ENCODE measurements at regions not wholly inside any gene's neighbourhood (a gene's known extent, or its start where the extent isn't known, plus 50 kb on each side); places are given as distances from the start of the nearest gene placed in this dataset.

DNA sequence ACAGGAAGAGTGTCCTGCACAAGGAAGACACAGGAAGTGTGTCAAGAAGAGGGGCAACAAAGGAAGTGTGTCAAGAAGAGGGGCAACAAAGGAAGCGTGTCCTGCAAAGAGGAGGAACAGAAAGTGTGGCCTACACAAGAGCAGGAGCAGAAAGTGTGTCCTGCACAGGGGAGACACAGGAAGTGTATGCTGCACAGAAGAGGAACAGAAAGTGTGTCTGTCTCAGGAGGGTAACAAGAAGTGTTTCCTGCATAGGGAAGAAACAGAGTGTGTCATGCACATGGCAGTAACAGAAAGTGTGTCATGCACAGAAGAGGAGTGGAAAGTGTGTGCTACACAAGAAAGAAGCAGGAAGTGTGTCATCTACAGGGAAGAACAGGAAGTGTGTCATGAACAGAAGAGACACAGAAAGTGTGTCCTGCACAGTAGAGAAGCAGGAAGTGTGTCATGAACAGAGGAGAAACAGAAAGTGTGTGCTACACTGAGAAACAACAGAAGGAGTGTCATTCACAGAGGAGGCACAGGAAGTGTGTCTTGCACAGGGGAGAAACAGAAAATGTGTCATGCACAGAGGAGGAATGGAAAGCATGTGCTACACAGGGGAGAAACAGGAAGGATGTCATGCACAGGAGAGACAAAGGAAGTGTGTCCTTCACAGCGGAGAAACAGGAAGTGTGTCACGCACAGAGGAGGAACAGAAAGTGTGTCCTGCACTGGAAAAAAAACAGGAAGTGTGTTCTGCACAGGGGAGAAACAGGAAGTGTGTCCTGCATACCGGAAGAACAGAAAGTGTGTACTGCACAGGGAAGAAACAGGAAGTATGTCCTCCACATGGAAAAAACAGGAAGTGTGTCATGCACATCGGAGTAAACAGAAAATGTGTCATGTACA lies 526.4 kb upstream of the PRKX start:
- WGBS = 59% methylated on average over 5 of the region's 5 CpGs
- Histone ChIP-seq H3K27ac (ENCODE audit: low read depth in 1 of 2, low read length in 2 of 2) (no peak overlapping the region), H3K27me3 (ENCODE audit: control insufficient read depth in 4 of 4, insufficient read depth in 4 of 4, low read length in 3 of 4) (no peaks in the 10 kb centered on the region), H3K4me3 (ENCODE audit: low read depth in 1 of 3, low read length in 3 of 3) (peak overlapping the region in 1 of 3 donors; percentile 6), H3K9me3 (ENCODE audit: control insufficient read depth in 4 of 4, low read length in 3 of 4) (peaks cover 0 to 19% (median 9%) of the 10 kb centered on the region in 4 donors), H3K4me1 (ENCODE audit: control insufficient read depth in 4 of 4, insufficient read depth in 4 of 4, low read length in 3 of 4) (no peaks in the 10 kb centered on the region), H3K36me3 (ENCODE audit: control insufficient read depth in 4 of 4, insufficient read depth in 3 of 4, low read depth in 1 of 4, low read length in 3 of 4) (no peaks in the 10 kb centered on the region), H3K9ac (ENCODE audit: low read depth in 1 of 2, low read length in 2 of 2) (no peak overlapping the region)
- no peak for DNase-seq (ENCODE audit: low spot score)
- no peak for TF ChIP-seq YY1 (IDR thresholded peaks at IDR 0.05)
- TF ChIP-seq EGR1 (IDR thresholded peaks at IDR 0.05; ENCODE audit: low read depth in 2 of 2) = no peak
- TF ChIP-seq, protein P1, sequence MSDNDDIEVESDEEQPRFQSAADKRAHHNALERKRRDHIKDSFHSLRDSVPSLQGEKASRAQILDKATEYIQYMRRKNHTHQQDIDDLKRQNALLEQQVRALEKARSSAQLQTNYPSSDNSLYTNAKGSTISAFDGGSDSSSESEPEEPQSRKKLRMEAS (IDR thresholded peaks at IDR 0.05) = no peak
- no peak for TF ChIP-seq HNF4A (conservative IDR thresholded peaks at IDR 0.05)
- TF ChIP-seq, protein P2, sequence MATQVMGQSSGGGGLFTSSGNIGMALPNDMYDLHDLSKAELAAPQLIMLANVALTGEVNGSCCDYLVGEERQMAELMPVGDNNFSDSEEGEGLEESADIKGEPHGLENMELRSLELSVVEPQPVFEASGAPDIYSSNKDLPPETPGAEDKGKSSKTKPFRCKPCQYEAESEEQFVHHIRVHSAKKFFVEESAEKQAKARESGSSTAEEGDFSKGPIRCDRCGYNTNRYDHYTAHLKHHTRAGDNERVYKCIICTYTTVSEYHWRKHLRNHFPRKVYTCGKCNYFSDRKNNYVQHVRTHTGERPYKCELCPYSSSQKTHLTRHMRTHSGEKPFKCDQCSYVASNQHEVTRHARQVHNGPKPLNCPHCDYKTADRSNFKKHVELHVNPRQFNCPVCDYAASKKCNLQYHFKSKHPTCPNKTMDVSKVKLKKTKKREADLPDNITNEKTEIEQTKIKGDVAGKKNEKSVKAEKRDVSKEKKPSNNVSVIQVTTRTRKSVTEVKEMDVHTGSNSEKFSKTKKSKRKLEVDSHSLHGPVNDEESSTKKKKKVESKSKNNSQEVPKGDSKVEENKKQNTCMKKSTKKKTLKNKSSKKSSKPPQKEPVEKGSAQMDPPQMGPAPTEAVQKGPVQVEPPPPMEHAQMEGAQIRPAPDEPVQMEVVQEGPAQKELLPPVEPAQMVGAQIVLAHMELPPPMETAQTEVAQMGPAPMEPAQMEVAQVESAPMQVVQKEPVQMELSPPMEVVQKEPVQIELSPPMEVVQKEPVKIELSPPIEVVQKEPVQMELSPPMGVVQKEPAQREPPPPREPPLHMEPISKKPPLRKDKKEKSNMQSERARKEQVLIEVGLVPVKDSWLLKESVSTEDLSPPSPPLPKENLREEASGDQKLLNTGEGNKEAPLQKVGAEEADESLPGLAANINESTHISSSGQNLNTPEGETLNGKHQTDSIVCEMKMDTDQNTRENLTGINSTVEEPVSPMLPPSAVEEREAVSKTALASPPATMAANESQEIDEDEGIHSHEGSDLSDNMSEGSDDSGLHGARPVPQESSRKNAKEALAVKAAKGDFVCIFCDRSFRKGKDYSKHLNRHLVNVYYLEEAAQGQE (IDR thresholded peaks at IDR 0.05) = no peak
- TF ChIP-seq JUND (IDR thresholded peaks at IDR 0.05) = no peak
- no peak for TF ChIP-seq FOXA1 (IDR thresholded peaks at IDR 0.05)
- TF ChIP-seq GABPA (IDR thresholded peaks at IDR 0.05 in 1 of 2, conservative IDR thresholded peaks at IDR 0.05 in 1 of 2) = no peak

DNA sequence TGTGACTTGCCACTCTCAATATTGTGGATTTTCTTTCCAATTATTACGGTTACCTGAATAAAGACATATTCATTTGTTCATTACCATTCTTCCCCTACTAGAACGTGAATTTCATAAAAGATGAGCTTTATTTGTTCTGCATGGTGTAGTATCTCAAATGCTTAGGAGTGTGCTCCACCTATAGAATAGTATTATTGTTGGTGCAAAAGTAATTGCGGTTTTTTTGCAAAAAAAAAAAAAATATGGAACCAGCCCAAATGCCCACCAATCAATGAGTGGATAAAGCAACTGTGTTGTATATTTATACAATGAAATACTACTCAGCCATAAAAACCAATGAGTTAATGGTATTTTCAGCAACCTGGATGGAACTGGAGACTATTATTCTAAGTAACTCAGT lies 525.5 kb upstream of the PRKX start:
- WGBS = 71% methylated on average over 3 of the region's 3 CpGs
- Histone ChIP-seq H3K4me1 (ENCODE audit: control insufficient read depth in 4 of 4, insufficient read depth in 4 of 4, low read length in 3 of 4) (no peaks in the 10 kb centered on the region), H3K27me3 (ENCODE audit: control insufficient read depth in 4 of 4, insufficient read depth in 4 of 4, low read length in 3 of 4) (no peaks in the 10 kb centered on the region), H3K4me3 (ENCODE audit: low read depth in 1 of 3, low read length in 3 of 3) (no peak overlapping the region), H3K36me3 (ENCODE audit: control insufficient read depth in 4 of 4, insufficient read depth in 3 of 4, low read depth in 1 of 4, low read length in 3 of 4) (no peaks in the 10 kb centered on the region), H3K9ac (ENCODE audit: low read depth in 1 of 2, low read length in 2 of 2) (no peak overlapping the region), H3K27ac (ENCODE audit: low read depth in 1 of 2, low read length in 2 of 2) (no peak overlapping the region), H3K9me3 (ENCODE audit: control insufficient read depth in 4 of 4, low read length in 3 of 4) (peaks cover 0 to 19% (median 9%) of the 10 kb centered on the region in 4 donors)
- no peak for DNase-seq (ENCODE audit: low spot score)
- TF ChIP-seq RXRA (IDR thresholded peaks at IDR 0.05) = no peak
- TF ChIP-seq JUND (IDR thresholded peaks at IDR 0.05) = no peak
- TF ChIP-seq, protein P3, sequence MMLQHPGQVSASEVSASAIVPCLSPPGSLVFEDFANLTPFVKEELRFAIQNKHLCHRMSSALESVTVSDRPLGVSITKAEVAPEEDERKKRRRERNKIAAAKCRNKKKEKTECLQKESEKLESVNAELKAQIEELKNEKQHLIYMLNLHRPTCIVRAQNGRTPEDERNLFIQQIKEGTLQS (IDR thresholded peaks at IDR 0.05) = no peak
- no peak for TF ChIP-seq YY1 (IDR thresholded peaks at IDR 0.05)
- TF ChIP-seq, protein P2 (IDR thresholded peaks at IDR 0.05) = no peak
- TF ChIP-seq NR2F2 (IDR thresholded peaks at IDR 0.05) = no peak
- TF ChIP-seq FOXA1 (IDR thresholded peaks at IDR 0.05) = no peak
- no peak for TF ChIP-seq TAF1 (conservative IDR thresholded peaks at IDR 0.05)
- no peak for TF ChIP-seq HNF4G (IDR thresholded peaks at IDR 0.05)
- TF ChIP-seq RAD21 (IDR thresholded peaks at IDR 0.05) = no peak
- no peak for TF ChIP-seq SP1 (IDR thresholded peaks at IDR 0.05)
- no peak for TF ChIP-seq FOXA2 (IDR thresholded peaks at IDR 0.05)

Data from liver (tissue), 7 donors.